Prostate gland (tissue), 2 donors: ENCODE measurements at regions not wholly inside any gene's neighbourhood (a gene's known extent, or its start where the extent isn't known, plus 50 kb on each side); places are given as distances from the start of the nearest gene placed in this dataset.
A peak's percentile ranks its signal among the peaks of the same experiment; 100 is the strongest.

ENCODE experiments used
- DNase-seq: peaks from one replicate; pipeline ENCODE4 v3.0.0-alpha.2; 2019; ENCODE audit warnings: low spot score
- H3K27ac ChIP-seq, 2 donors: fragments of 200-600 bp; sonication (generic); 2 replicates each; pipeline ENCODE4 v1.5.1; 2017 to 2019
- H3K27me3 ChIP-seq: fragments of 200-600 bp; sonication (generic); replicated peaks from 2 replicates; pipeline ENCODE4 v1.5.1; 2019; ENCODE audit not compliant: insufficient read depth
- H3K36me3 ChIP-seq, 2 donors: fragments of 200-600 bp; sonication (generic); 1 replicate in 1 of 2; 2 replicates in 1 of 2; pipeline versions ENCODE4 v1.5.1 to v1.8.1; 2017 to 2019
- H3K4me1 ChIP-seq: fragments of 200-600 bp; sonication (generic); replicated peaks from 2 replicates; pipeline ENCODE4 v1.5.1; 2019
- H3K4me3 ChIP-seq, 2 donors: fragments of 200-600 bp; sonication (generic); 2 replicates each; pipeline ENCODE4 v1.5.1; 2017 to 2019
- H3K9me3 ChIP-seq: fragments of 200-600 bp; sonication (generic); 2 replicates; pipeline ENCODE4 v1.5.1; 2017
- POLR2A ChIP-seq: fragments of 450-650 bp; IDR thresholded peaks from one replicate; pipeline ENCODE4 v1.6.1; 2016; ENCODE audit warnings: antibody characterized with exemption, mild to moderate bottlenecking
- POLR2AphosphoS5 ChIP-seq: sonication (generic); formaldehyde crosslinking; IDR thresholded peaks from one replicate; pipeline ENCODE4 v1.6.1; 2017; ENCODE audit warnings: antibody characterized with exemption
- WGBS: methylation state at CpG from one replicate; pipeline ENCODE4 v1.1.5; 2018; 5-methylcytosine and 5-hydroxymethylcytosine counted together
- intact Hi-C: fragments of 100-400 bp; cut with DNase I; formaldehyde crosslinking; loops from one replicate; pipeline ENCODE4 v1.14.2; 2022
- TF ChIP-seq, protein P1 (sequence below), 4 experiments: fragments of 200-600 bp in 2 of 4; fragments of 450-650 bp in 2 of 4; sonication (generic) in 2 of 4; IDR thresholded peaks; 1 replicate in 3 of 4; 2 replicates in 1 of 4; pipeline ENCODE4 v1.5.1; 2016 to 2019; ENCODE audit warnings: antibody characterized with exemption in 4 of 4, mild to moderate bottlenecking in 2 of 4, moderate library complexity in 2 of 4

DNA sequence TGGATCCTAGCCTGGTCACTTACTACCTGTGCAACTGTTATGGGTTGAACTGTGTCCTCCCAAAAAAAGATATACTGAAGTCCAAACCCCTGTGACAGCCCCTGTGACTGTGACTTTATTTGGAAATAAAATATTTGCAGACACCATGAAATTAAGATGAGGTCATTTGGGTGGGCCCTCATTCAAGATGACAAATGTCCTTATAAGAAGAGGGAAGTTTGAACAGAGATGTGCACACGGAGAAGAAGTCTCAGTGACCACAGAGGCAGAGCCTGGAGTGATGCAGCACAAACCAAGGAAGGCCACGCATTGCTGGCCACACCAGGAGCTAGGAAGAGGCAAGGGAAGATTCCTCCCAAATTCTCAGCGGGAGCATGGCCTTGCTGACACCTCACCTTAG is 249.7 kb upstream of the RUNX1 start:
- TF ChIP-seq POLR2AphosphoS5, result no peak
- TF ChIP-seq, protein P1, sequence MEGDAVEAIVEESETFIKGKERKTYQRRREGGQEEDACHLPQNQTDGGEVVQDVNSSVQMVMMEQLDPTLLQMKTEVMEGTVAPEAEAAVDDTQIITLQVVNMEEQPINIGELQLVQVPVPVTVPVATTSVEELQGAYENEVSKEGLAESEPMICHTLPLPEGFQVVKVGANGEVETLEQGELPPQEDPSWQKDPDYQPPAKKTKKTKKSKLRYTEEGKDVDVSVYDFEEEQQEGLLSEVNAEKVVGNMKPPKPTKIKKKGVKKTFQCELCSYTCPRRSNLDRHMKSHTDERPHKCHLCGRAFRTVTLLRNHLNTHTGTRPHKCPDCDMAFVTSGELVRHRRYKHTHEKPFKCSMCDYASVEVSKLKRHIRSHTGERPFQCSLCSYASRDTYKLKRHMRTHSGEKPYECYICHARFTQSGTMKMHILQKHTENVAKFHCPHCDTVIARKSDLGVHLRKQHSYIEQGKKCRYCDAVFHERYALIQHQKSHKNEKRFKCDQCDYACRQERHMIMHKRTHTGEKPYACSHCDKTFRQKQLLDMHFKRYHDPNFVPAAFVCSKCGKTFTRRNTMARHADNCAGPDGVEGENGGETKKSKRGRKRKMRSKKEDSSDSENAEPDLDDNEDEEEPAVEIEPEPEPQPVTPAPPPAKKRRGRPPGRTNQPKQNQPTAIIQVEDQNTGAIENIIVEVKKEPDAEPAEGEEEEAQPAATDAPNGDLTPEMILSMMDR (IDR thresholded peaks at IDR 0.05), result no peak
- no peaks in the 10 kb centered on the region for H3K36me3 ChIP-seq
- intact Hi-C loops, result no loop called here
- DNase-seq, result no peak
- no peaks in the 10 kb centered on the region for H3K9me3 ChIP-seq
- 90% methylated on average over 3 of the region's 3 CpGs for WGBS
- H3K4me3 ChIP-seq, result no peak overlapping the region
- no peaks in the 10 kb centered on the region for H3K4me1 ChIP-seq
- H3K27ac ChIP-seq, result no peak overlapping the region
- no peaks in the 10 kb centered on the region for H3K27me3 ChIP-seq

DNA sequence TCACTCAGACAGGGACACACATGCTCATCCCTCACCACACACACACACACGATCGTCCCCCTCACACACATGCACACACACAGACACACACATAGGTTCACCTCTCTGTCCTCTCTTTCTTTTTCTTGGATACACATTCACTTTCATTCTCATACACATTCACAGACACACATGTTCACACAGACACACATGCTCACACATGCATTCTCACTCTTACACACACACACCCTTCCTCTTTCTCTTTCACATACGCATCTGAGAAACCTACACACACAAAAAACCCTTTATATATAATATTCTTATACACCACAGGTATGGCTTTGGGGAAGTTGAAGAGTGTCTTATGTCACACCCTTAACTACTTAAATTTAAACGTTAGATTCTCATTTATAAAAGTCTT is 248.6 kb upstream of the RUNX1 start:
- intact Hi-C loops, result no loop called here
- H3K27ac ChIP-seq, result no peak overlapping the region
- no peak overlapping the region for H3K4me3 ChIP-seq

DNA sequence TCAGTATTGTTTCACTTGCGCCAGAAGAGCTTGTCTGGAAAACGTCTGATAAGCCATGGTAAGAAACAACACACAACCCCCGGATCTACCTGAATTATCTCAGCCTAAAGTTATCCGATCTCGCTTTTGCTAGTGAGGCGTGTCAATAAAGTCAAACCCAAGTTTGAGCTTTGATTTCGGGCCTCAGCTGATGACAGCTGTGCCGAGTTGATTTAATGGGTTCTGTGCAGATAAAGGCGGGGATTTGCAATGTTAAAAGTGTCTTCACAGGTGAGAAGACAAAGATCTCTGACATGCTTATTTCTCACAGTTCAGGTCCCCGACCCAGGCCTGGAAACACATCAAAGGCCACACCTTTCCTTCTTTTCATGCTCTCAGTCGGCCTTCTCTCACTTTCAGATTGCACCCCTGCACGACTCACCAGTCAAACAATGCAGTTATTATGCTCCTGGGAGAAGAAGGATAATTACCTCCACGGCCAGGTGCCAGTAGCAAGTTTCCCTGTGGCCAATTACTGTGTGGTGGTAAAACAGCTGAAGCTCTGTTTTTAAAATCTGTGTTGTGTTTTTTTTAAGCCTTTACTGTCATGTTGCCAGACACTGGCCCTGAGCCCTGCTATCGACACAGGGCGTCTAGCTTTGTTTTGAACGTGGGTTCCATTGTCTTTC is 245.3 kb upstream of the RUNX1 start:
- peak; percentile 28 for DNase-seq
- Histone ChIP-seq H3K27me3 (no peaks in the 10 kb centered on the region), H3K9me3 (no peaks in the 10 kb centered on the region), H3K4me3 (no peak overlapping the region), H3K27ac (peak overlapping the region in 1 of 2 donors; percentile 1), H3K36me3 (no peaks in the 10 kb centered on the region), H3K4me1 (no peaks in the 10 kb centered on the region)
- WGBS, result 37% methylated on average over 16 of the region's 16 CpGs
- intact Hi-C loops, result no loop called here
- TF ChIP-seq POLR2A (no peak), POLR2AphosphoS5 (no peak)
- TF ChIP-seq, protein P1 (IDR thresholded peaks at IDR 0.05), result no peak

More for the DNA sequence above, 248.6 kb upstream of the RUNX1 start:
- Histone ChIP-seq H3K36me3 (no peaks in the 10 kb centered on the region), H3K9me3 (no peaks in the 10 kb centered on the region), H3K4me1 (no peaks in the 10 kb centered on the region), H3K27me3 (no peaks in the 10 kb centered on the region)
- no peak for TF ChIP-seq POLR2A
- TF ChIP-seq POLR2AphosphoS5, result no peak
- TF ChIP-seq, protein P1 (IDR thresholded peaks at IDR 0.05), result no peak
- DNase-seq, result no peak
- 87% methylated on average over 4 of the region's 4 CpGs for WGBS

DNA sequence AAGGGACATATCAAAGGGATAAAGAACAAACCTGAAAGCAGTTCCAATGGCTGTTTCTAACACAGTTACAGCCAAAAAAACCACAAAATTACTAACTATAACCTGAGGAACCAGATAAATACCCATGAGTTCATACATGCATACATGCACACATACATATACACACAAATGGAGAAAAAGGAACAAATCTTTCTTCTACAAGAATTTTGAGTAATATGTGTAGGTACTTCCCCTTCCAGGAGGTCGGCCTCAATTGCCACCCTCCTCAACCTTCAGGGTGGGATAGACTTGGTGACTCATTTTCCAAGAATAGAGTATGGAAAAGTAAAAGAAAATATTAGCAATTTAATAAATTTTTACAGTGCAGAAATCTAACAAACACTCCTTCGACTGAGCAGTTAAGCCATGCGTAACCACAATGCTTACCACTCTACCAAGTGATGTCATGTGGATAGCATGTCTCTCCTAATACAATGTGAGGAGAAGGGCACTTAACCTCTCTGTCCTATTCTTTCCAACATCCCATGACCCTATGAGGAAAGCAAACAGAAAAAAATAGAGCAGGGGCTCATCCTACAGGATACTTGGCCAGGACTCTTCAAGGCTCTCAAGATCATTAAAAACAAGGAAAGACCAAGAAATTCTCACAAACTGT is 243.0 kb upstream of the RUNX1 start:
- 88% methylated on average over 3 of the region's 3 CpGs for WGBS
- Histone ChIP-seq H3K27me3 (no peaks in the 10 kb centered on the region), H3K4me3 (no peak overlapping the region), H3K36me3 (no peaks in the 10 kb centered on the region), H3K27ac (no peak overlapping the region), H3K4me1 (no peaks in the 10 kb centered on the region), H3K9me3 (no peaks in the 10 kb centered on the region)
- TF ChIP-seq, protein P1 (IDR thresholded peaks at IDR 0.05), result no peak
- TF ChIP-seq POLR2AphosphoS5 (no peak), POLR2A (no peak)
- no peak for DNase-seq
- intact Hi-C loops, result no loop called here

DNA sequence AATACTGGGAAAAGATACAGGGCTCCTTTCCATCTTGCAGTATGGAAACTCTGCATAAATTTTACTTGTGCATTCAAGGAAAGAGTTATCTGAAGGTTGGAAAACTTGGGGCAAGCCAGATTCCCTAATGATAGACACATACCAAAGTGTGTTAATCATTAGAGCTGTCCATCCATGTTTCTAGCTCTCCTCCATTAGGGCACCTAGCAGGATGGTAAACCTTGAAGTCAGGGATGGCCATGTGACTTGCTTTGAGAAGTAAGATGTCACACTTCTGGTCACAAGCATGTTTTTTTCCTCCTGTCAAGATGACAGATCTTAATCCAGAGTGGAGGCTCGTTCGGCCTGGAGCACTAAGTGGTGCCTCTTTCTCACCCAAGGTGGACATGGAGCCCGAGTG is 241.9 kb upstream of the RUNX1 start:
- H3K27ac ChIP-seq, result no peak overlapping the region
- intact Hi-C loops, result no loop called here
- 87% methylated on average over 3 of the region's 3 CpGs for WGBS
- no peaks in the 10 kb centered on the region for H3K27me3 ChIP-seq
- no peak for TF ChIP-seq POLR2AphosphoS5
- TF ChIP-seq, protein P1 (IDR thresholded peaks at IDR 0.05), result no peak
- no peak for TF ChIP-seq POLR2A
- no peak for DNase-seq
- no peaks in the 10 kb centered on the region for H3K4me1 ChIP-seq
- H3K9me3 ChIP-seq, result no peaks in the 10 kb centered on the region
- H3K36me3 ChIP-seq, result no peaks in the 10 kb centered on the region
- no peak overlapping the region for H3K4me3 ChIP-seq
